NCI-H460 (cell line): ENCODE measurements at regions not wholly inside any gene's neighbourhood (a gene's known extent, or its start where the extent isn't known, plus 50 kb on each side); places are given as distances from the start of the nearest gene placed in this dataset.

Experiments used
- DNase-seq: peaks from one replicate; pipeline ENCODE4 v3.0.0-alpha.2; 2016; ENCODE audit warnings: low read depth; ENCODE audit errors: extremely low read depth

DNA sequence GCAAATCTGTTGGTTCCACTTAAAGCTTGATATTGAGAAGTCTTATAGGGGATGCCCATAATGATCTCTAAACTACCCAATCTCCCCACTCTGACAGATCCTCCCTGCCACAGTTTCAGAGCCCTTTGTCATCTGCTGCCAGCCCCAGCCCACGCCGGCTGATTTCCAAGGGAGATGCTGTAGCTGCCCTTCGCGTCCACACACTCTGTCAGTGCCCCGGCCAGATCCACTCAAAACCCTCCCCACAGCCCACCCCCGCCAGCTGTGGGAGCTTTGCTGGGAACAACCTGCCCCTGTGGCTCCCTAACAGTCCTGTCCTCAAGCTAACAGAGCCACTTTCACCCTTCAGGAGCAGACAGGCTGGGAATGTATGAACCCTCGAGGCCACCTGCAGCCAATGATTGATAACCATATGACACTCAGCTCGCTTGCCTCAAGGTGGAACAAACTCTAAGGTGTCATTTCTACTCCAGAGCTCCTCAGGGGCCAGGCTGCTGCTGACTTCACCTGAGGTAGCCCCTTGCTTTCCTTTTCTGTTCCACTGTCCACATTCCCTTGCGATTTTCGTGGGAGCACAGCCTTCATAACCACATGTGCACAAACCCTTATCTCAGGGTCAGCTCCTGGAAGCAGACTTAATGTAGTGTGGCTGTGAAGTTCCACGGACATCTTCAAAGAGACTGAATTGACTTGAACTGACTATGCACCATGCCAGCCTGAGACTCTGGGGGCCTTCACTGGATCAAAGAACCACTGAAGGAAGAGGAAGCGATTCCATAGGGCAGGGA, 92.6 kb upstream of the LGALSL start:
- DNase-seq: no peak

DNA sequence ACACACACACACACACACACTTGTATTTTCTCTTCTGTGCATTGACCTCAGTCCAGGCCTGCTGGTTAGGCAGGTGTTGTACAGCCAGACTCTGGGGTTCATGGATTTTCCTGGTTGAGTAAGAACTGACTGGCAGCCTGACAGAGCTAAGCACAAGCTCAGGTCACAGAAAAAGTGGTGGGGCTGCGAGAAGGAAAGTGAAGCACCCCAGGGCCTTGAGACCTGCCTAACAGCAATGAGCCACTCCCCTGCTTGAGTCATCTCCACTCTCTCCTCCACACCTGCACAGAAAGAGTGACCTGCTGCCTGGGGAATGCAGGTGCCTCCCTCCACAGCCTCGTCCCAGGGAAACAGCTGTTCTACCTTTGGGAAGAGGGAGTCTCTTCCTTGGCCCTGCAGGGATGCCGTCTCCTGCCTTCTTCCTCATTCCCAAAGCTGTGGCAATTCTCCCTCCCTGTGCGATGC, 91.4 kb upstream of the LGALSL start:
- DNase-seq: no peak

DNA sequence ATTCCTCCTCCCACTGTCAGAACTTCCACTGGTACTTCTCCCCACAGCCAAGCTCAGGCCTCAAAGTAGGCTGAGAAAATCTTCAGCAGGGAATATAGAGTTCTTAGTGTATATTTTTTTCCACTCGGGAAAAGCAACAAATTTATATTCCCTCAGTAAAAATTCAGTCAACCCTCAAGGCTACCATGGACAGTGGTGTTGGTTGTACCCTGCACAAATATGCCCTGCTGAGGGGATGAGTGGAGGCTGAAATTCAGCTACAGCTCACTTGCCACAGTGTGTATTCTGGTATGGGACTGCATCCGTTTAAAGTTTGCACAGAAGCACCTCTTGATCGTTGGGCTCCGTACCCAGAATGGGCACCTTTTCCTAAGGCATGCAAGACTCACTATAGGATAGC, 90.8 kb upstream of the LGALSL start:
- DNase-seq: no peak

DNA sequence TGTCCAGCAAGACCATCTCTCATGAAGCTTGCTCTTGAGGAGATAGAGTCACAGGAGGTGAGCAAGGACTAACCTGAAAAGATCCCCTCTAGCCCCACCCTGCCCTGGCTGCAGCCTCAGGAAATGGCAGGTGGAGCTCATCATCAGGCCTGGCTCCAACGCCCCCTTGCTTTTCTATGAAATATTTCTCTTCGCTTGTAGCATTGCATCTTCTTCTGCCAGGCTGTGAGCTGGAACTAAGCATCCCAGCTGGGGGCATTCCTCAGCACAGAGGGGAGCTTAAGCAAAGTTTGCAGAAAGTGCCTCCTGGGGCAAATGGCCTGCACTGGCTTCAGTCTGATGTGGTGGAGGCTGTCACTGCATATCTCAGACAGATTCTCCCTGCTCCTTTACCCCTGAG, 90.1 kb upstream of the LGALSL start:
- DNase-seq: no peak

DNA sequence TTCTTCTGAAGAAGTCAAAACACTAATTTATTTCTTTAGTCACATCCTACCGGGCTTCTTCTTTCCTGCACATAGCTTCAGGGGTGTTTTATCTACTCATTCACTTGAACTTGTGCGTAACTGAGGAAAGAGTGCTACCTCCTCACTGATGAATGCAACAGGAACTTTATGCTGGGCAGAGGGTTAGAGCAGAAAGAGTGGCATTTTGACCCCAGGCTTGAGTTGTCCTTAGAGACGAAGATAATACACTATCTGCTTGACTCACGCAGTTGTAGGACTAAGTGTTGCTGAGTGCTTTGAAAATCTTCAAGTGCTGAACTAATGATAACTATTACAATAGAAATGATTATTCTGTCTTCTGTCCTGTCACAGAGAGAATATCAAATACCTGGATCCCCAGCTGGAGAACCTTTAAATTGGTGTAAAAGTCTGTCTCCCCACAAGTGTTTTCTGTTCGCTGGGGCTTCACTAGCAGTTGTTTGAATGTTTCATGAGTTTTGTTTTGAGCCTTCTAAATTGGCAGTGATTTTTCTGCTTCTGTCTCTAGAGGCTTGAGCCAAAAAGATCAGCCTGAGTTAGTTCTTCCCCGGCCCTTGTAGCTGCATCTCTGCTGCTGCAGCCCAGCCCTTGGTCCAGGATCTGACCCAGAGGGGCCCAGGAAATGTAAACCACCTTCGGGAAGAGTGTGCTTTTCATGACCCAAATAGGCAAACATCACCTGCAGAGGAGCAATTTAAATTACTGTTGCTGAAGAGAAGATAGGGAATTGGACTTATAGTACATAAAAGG, 86.3 kb upstream of the LGALSL start:
- DNase-seq: no peak

DNA sequence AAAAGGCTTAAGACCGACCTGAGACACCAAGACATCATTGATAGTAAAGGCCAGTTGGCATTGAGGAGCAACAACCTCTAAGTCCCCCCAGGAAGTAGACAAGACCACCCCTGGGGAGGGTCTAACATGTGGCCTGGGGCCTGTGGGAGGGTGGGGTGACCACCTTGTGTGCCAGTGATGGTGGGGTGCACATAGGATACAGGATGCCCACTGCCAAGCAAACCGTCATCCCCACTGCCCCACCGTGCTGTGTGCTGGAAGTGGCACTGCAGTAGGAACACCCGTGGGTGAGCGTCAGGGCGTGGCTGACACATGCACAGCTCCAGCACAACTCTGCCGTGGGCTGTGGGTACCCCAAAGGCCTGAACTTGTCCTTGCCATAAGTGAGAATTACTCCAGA, 84.3 kb upstream of the LGALSL start:
- DNase-seq: no peak

DNA sequence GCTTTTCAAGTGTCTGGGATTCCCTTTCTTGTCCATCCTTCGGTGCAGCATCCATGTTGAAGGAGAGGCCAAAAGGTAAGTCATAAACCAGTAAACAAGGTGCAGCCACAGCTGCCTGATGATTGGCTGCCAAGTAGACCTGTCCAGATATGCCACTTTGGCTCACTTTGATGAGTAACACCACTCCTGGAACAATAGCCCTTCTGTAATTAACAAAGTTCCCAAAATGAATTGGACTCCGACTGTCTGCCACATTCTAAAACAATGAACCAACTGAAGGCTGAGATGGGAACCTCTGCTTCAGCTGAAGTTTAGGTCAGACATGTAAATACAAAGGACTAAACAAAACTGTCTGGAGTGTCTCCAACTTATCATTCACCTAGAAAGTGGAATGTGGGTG, 82.2 kb upstream of the LGALSL start:
- no peak for DNase-seq

DNA sequence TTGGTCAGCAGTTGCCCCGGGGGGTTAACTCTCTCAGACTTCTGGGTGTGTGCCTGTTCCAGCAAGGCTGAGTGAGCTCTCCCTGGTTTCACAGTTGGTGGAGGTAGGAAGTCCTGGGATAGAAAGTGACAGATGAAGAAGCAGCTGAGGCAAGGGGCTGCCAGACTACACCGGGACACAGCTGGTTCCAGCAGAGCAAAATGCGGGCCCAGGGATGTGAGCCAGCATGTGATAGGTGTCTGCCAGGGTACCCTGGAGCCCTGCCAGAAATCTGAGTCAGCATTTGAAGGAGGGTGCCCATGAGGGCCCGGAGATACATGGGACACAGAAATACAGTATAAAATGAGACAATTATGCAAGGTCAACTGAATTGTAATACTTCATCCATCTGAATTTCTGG, 79.3 kb upstream of the LGALSL start:
- DNase-seq: no peak

DNA sequence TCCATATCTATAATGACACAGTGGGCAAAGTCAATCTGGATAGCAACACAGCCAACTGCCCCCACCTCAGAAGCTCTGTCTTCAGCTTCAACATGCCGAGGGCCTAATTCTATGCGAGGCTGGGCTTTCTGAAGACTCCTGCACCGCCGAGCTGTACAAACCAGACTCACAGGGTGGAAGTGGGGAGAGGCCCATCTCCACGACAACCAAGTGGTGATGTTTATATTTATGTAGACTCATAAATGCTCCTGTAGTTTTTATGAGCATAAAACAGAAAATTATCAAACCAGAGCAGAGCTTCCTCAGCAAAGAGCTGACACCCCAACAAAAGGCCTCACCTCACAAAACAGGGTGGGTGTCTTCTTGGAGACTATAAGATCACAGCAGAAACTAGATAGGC, 77.0 kb upstream of the LGALSL start:
- DNase-seq: no peak

DNA sequence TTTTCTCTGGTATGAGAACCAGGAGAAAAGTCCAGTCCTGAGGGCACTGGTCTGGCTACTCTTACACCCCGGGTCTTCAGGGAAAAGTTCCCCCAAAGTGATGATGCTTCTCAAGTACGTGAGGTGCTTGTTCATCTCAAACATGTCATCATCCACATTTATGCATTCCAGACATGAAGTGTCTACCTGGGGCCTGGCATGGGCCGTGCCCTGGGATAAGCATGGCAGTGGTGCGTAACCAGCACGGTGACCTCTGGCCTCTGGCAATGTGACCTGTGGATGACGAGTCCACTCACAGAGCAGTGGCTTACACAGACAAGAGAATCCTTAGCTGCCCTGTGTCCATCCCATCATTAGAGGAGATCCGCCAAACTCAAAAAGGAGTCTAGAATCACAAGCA, 74.8 kb upstream of the LGALSL start:
- DNase-seq: no peak

DNA sequence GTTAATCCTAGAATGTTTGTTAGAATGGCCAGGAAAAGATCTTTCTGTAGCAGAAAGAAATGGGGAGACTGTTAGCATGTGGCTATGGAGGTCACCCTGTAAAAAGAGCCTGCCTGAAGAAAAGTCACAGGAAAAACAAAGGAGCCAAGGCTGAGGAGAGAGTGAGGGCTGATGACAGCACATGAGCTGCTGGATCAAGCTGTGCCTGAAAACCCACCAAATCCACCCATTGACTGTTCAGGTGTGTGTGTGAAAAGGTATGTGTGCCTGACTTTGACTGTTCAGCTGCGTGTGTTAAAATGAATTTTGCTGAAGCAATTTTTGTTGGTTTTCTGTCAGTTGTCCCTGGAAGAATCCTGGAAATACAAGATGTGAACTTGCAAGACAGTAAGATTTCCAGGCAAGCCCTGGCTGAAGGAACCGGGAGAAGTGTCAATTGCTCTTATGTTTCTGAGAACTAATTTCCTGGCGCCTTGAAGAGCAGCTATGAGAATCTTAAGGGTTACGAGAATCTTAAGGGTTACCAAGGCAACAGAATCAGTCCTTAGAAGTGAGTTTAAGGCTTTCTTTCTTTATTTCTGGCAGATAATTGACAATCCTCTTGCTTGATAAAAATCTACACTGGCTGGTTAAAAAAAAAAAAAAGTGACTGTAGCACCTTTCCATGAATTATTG, 73.0 kb upstream of the LGALSL start:
- no peak for DNase-seq

DNA sequence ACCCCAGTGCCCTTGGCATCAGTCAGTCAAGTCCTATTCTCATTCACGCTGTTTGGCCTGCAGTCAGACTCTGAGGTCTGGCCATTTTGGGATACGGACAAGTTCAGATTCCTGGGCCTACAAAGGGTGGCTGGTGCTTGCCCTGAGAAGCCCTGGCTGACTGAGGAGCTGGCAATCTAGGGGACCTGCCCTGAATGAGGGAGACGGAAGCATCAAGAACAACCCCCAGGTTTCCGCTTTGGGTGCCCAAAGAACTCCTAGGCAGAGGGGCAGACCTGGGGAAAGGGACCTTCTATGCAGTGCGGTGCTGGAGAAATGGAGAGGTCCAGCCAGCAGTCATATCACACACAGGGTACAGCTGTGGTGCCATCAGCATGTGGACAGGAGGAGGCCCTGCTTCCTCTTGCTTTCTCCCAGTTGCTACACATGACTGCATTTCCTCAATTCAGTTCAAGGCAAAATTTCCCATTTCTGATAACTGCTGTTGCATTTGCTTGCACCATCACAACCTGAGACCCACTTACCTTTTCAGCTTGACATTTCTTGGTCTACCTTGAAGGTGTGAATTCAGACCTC, 70.9 kb upstream of the LGALSL start:
- DNase-seq: no peak

DNA sequence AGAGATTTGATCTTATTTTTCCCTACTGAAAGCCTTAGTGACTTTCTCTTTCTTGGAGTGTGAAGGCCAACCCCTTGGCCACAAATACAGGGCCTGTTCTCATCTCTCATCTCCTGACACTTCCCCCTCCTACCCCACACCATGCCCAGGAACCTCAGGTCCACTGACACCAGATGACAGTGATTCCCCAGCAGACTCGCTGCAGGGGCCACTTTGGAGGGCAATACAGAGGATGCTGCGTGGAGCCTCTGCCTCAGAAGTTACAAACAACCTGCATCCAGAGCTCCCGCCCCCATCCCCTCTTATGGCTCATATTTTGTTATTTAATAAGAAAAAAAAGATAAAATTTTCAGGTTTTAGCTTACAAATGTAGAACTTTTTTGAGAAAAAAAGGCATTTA, 70.1 kb upstream of the LGALSL start:
- no peak for DNase-seq

DNA sequence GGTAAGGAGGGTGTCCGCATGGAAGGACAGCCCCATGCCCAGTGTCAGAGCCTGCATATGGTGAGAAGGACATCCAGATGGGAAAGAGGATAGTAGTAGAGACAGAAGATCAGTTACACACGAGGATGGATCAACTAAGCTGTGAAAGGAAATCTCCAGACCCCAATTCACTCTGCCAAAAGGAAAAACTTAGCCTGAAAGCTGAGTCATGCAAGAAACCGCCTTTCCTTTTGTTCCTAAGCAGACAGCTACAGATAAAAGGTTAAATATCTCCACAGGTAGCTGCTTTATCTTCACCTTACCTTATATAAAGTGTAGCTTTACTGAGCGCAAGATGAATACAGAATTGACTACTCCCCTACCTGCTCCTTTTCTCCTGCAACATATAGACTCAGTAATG, 67.3 kb upstream of the LGALSL start:
- no peak for DNase-seq

DNA sequence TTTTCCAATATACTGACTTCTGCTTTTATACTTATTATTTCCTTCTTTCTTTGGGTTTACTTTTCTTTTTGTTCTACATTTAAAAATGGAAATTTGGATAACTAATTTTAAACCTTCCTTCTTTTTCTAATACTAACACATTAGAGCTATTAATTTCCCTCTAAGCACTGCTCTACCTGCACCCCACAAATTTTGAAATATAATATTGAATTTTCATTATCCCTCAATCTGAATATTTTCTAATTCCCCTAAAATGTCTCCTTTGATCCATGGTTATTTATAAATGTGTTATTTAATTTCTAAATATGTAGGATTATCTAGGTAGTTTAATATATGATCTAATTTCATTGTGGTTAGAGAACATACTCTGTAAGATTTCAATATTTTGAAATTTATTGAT, 63.4 kb upstream of the LGALSL start:
- no peak for DNase-seq

DNA sequence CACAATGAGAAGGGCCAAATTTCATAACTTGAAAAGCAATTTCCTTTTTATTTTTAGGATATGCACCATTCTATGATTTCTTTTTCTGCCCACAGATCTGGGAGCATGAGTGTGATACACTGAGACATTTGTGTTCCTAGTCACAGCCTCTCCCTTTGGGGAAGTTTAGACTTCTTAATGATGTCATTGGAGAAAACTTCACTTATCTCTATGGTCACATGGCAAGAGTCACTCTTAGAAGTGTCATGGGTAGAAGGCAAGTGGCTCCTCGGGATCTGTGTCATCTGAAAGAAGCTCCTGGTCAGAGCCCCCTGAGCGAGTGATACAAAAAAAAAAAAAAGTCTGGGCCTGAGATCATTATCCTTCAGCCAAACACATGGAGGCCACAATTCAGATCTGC, 62.5 kb upstream of the LGALSL start:
- DNase-seq: no peak

DNA sequence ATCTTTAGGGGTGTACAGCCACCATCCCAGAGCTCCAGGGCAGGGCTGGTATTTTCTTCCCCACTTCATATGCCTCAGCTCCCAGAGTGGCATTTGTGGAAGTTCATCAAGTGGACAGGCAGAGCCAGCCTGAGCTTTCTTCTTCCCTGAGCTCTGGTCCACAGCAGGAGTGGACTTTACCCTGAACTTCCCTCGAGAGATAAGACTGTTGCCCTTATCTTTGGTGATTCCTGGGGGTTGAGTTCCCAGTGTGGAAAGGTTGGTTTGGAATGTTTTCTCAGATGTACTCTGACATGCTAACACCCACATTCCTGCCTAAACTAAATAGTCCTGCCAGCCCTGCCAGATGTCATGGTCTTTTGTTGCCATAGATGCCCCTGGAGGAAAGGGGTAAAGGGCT, 62.0 kb upstream of the LGALSL start:
- DNase-seq: no peak

DNA sequence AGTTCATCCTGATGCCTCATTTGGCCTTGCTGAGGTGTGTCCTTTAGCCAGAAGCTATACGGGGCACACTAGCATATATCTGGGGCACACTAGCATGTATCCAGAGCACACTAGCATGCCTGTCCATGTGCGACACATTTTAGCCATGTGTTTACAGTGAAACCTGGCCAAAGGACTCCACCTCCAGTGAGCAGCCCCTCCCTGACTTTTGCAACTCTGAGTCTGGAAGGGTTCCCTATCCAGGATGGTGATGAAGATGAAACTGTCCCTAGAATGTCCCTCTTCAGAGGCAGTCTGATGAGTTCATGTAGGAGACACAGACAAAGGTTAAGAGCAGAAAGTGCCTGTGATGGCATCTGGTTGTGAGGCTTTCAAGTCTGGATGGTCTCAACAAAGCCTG, 61.4 kb upstream of the LGALSL start:
- no peak for DNase-seq

DNA sequence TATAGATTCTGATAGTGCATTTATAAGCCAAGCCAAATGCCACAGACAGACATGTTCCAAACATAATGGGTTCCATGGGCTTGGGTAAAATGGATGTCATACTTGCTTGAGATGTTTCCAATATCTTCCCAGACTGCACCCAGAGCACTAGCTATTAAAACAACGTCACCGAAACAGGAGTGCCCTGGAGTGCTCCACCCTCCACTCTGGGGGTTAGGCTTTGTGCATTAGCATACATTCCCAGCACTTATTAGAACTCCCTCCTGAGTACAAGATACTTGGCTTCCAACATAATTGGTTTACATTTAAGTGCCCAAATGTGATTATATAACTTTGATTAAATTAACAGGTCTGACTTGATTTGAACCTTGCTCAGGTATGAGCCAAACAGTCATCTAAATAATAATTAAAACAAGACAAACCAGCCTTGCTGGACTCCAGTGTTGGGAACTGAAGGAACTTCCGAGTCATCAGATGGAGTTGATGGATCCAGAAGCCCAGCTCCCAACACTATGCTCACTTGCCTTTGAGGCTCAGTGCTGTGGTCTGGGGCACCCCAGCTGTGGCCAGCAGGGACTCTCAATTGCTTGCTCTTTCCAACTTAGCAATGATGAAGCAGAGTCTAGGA, 60.5 kb upstream of the LGALSL start:
- DNase-seq: no peak

DNA sequence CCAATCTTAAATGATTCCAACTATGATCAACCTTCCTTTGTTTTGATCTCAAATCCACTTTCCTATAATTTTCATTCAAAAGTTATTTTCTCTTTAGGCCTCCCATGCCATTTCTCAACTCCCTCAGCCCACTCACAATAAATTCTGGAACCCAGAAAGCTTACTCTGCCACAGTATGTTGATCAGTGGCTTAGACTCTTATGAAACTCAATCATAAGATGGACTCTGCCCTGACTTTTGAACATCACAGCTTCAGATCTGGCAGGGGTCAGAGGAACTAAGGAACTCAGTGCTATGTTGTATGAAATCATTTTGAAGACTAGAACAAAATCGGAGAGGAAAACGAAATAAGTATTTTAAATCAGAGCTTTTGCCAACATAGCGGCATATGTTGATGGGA, 59.8 kb upstream of the LGALSL start:
- DNase-seq: no peak

DNA sequence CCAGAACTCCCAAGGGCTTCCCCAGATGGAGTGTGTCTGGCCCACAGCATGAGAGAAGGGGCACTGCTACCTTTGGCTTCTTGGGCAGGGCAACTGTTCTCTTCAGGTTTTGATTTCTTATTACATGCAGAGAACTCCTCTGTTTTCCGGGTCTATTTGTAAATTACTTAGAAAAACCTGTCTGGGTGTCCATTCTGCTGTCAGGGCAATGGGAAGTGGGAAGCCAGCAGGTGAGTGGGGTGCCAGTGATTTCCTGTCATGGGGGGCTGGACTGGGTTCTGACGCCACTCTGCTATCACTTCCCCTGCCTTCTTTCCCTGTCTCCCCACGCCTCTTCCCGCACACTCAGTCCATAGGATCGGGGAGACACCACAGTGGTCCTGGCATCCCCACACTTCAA, 58.0 kb upstream of the LGALSL start:
- DNase-seq: no peak
